Activated naive CD8-positive, alpha-beta T cell treated with anti-CD3 and anti-CD28 coated beads, Interleukin-2, amount 10 ng/mL, durations not matched to agents 7 days and 5 days (primary cell): ENCODE measurements at regions not wholly inside any gene's neighbourhood (a gene's known extent, or its start where the extent isn't known, plus 50 kb on each side); places are given as distances from the start of the nearest gene placed in this dataset.

Experiments used
- ATAC-seq: fragments of 150-1000 bp; cut with Tn5 transposase; one replicate; pipeline ENCODE4 v1.10.0; 2021; ENCODE audit warnings: low read depth, moderate library complexity
- POLR2A ChIA-PET: fragments of 350-600 bp; sonication (Branson Sonifier 250); formaldehyde crosslinking; loops from one replicate; lab custom pipeline; 2021; ENCODE audit warnings: antibody characterized with exemption; lab: Charles Lee
- DNase-seq: peaks from one replicate; pipeline ENCODE4 v3.0.0; 2021
- H3K27ac Mint-ChIP-seq: one replicate; pipeline ENCODE4 v1.8.0; 2022; ENCODE audit warnings: mild to moderate bottlenecking, mixed read lengths
- H3K27me3 Mint-ChIP-seq: one replicate; pipeline ENCODE4 v1.8.0; 2022; ENCODE audit warnings: mild to moderate bottlenecking, moderate library complexity, mixed read lengths
- H3K36me3 Mint-ChIP-seq: one replicate; pipeline ENCODE4 v1.8.0; 2021; ENCODE audit warnings: mild to moderate bottlenecking, mixed read lengths
- H3K4me1 Mint-ChIP-seq: one replicate; pipeline ENCODE4 v1.8.0; 2021; ENCODE audit warnings: mixed read lengths
- H3K4me3 Mint-ChIP-seq: one replicate; pipeline ENCODE4 v1.8.0; 2022; ENCODE audit warnings: mild to moderate bottlenecking, moderate library complexity, mixed read lengths
- H3K9me3 Mint-ChIP-seq: one replicate; pipeline ENCODE4 v1.8.0; 2021; ENCODE audit warnings: mixed read lengths

DNA sequence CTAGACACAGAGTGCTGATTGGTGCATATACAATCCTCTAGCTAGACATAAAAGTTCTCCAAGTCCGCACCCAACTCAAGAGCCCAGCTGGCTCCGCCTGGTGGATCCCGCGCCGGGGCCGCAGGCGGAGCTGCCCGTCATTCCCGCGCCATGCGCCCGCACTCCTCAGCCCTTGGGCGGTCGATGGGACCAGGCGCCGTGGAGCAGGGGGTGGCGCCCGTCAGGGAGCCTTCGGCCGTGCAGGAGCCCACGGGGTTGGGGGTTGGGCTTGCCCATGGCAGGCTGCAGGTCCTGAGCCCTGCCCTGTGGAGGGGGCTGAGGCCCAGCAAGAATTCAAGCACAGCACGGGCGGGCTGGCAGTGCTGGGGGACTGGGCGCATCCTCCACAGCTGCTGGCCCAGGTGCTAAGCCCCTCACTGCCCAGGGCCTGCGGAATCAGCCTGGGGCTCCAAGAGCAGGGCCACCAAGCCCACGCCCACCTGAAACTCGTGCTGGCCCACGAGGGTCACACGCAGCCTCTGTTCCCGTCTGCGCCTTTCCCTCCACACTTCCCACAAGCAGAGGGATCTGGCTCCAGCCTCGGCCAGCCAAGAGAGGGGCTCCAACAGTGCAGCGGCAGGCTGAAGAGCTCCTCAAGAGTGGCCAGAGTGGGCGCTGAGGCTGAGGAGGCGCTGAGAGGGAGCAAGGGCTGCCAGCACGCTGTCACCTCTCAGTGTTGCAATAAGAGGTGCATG lies 604.2 kb upstream of the POM121L12 start:
- no peaks in the 10 kb centered on the region for H3K27me3 Mint-ChIP-seq
- H3K4me1 Mint-ChIP-seq, result no peaks in the 10 kb centered on the region
- ATAC-seq (no peak), DNase-seq (no peak)
- H3K4me3 Mint-ChIP-seq, result no peak overlapping the region
- POLR2A ChIA-PET, result no interaction called here
- H3K36me3 Mint-ChIP-seq, result no peaks in the 10 kb centered on the region
- no peak overlapping the region for H3K27ac Mint-ChIP-seq
- H3K9me3 Mint-ChIP-seq, result peaks cover 11% of the 10 kb centered on the region

DNA sequence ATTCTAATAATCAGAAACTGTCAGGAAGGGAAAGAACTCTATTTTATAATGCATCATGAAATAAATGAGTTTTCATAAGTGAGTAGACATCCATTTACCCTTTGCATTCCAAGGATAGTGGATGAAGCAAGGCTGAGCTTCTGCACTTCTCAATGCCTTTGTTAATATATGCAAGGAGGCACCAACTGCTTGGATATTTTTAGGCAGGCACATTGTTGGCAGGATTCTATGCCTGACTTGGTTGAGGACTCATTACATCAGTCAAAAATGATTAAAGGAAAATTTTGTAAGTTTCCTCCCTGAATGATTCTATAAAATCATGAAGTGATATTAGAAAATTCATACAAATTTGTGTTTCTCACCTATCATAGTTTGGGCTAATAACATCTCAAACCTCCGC lies 612.2 kb upstream of the POM121L12 start:
- H3K27ac Mint-ChIP-seq, result no peak overlapping the region
- H3K27me3 Mint-ChIP-seq, result no peaks in the 10 kb centered on the region
- peaks cover 1% of the 10 kb centered on the region for H3K9me3 Mint-ChIP-seq
- no peaks in the 10 kb centered on the region for H3K4me1 Mint-ChIP-seq
- H3K4me3 Mint-ChIP-seq, result no peak overlapping the region
- H3K36me3 Mint-ChIP-seq, result no peaks in the 10 kb centered on the region
- ATAC-seq, result no peak
- no peak for DNase-seq
- POLR2A ChIA-PET, result no interaction called here

DNA sequence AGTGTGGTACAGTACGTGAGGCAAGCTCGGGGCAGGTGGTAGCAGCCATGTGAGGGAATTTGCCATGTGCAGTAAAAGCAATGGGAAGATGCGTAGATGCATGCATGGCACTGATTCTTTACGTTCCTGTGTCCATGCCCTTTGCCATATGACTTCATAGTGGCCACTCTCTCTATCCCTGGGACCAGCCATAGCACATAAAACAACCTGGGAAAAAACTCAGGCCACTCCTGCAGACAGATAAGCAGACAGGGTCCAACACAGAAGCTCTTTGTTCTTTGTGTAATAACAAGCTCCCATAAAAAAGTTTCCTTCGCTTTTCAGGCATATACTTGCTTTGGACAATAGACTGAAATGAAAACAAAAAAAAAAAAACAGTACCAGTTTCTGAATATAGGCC lies 622.4 kb upstream of the POM121L12 start:
- POLR2A ChIA-PET, result no interaction called here
- Mint-ChIP-seq H3K4me3 (no peak overlapping the region), H3K4me1 (no peaks in the 10 kb centered on the region), H3K9me3 (peaks cover 2% of the 10 kb centered on the region), H3K27ac (no peak overlapping the region), H3K27me3 (no peaks in the 10 kb centered on the region), H3K36me3 (no peaks in the 10 kb centered on the region)
- ATAC-seq, result no peak
- no peak for DNase-seq

DNA sequence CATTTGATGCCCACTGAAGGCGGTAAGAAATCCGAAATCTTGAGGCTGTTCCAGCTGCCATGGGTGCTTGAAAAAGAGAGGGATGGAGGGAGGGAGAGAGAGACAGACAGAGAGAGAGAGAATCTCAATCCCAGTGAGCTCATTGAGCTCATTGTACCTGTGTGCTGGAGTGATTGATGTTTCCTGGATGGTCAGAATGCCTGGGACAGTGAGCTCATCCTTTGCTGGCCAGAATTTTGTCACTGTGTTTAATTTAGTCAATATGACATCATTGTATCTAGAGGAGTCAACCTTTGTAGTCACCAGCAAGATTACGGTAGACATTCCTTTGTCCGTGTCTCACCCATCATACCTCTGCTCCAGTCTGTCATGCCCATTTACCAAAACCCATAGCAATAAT lies 625.4 kb upstream of the POM121L12 start:
- Mint-ChIP-seq H3K4me1 (no peaks in the 10 kb centered on the region), H3K9me3 (no peaks in the 10 kb centered on the region), H3K27me3 (no peaks in the 10 kb centered on the region), H3K4me3 (no peak overlapping the region), H3K36me3 (no peaks in the 10 kb centered on the region), H3K27ac (no peak overlapping the region)
- ATAC-seq, result no peak
- no peak for DNase-seq
- POLR2A ChIA-PET, result no interaction called here

DNA sequence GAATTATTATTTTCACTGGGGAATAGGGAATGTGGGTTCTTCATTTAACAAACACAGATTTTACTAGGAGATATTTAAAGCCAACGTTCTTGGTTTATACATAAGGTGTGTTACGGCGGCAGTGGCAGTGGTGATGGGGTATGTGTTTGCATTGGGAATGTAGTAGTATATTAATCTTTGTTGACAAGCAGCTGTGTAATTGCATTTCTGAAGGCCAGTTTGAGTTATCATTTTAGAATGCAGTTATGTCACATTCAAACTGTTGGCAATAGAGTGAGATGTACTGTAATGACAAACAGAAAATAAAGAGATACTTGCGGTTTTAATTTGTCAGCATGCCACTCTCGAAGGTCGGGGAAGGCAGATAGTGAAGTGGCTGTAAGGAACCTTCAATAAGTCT lies 628.6 kb upstream of the POM121L12 start:
- DNase-seq (no peak), ATAC-seq (no peak)
- Mint-ChIP-seq H3K36me3 (no peaks in the 10 kb centered on the region), H3K27ac (no peak overlapping the region), H3K4me1 (no peaks in the 10 kb centered on the region), H3K4me3 (no peak overlapping the region), H3K27me3 (no peaks in the 10 kb centered on the region), H3K9me3 (no peaks in the 10 kb centered on the region)
- POLR2A ChIA-PET, result no interaction called here

DNA sequence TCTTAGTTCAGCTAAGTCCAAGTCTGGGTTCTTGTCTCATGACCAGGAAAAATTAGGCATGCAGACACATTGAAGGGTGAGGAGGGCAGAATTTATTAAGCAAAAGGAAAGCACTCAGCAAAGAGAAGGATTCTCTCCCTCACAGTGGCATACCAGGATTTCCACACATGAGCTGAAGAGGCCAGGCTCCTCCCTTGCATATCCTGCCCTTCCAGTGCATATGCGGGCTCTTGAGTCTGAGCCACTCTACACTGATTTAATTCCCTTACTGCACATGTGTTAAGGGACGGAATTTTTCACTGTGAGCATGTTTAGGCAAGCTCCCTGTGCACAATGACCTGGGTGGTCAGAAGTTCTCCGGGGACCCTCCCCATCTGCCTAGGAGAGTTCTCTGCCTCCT lies 652.7 kb upstream of the POM121L12 start:
- H3K4me3 Mint-ChIP-seq, result no peak overlapping the region
- no peaks in the 10 kb centered on the region for H3K27me3 Mint-ChIP-seq
- no peak overlapping the region for H3K27ac Mint-ChIP-seq
- no peaks in the 10 kb centered on the region for H3K4me1 Mint-ChIP-seq
- H3K36me3 Mint-ChIP-seq, result no peaks in the 10 kb centered on the region
- peaks cover 1% of the 10 kb centered on the region for H3K9me3 Mint-ChIP-seq
- ATAC-seq (no peak), DNase-seq (no peak)
- POLR2A ChIA-PET, result no interaction called here

DNA sequence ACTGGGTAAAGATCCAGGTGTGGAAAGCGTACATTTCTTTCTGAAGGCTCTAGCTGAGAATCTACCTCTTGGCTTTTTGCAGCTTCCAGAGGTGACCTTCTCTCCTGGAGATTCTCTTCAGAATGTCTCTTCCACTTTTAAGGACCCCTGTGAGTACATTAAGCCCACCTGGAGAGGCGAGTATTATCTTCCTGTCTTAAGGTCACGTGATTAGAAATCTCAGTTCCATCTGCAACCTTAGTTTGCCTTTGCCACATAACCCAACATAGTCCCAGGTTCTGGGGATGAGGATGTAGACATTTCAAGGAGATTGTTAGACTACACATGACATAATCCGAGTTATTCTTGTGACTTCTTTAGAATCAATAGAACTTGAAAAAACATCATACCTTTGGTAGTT lies 665.5 kb upstream of the POM121L12 start:
- ATAC-seq, result no peak
- peaks cover 4% of the 10 kb centered on the region for H3K9me3 Mint-ChIP-seq
- H3K27ac Mint-ChIP-seq, result no peak overlapping the region
- POLR2A ChIA-PET, result no interaction called here
- H3K4me3 Mint-ChIP-seq, result no peak overlapping the region
- no peaks in the 10 kb centered on the region for H3K27me3 Mint-ChIP-seq
- no peaks in the 10 kb centered on the region for H3K4me1 Mint-ChIP-seq
- DNase-seq, result no peak
- no peaks in the 10 kb centered on the region for H3K36me3 Mint-ChIP-seq

DNA sequence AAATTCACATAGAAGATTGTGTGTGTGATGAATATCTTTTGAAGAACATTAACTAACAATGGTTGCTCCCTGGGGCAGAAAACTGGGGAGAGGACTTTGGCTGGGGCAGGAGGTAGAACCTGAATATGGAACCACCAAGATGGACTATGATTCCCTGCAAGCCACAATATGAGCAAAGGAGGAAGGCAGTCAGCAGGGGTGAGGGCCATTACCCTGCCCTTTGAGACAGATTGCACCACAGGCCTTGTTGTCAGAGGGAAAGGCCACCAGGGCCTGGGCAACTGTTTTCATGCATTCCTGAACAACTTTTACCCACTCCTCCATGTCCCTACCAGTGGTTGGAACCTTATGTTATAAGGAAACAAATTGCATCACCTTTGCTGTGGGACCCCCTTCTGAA lies 670.1 kb upstream of the POM121L12 start:
- Mint-ChIP-seq H3K9me3 (peaks cover 5% of the 10 kb centered on the region), H3K27me3 (no peaks in the 10 kb centered on the region), H3K4me1 (no peaks in the 10 kb centered on the region), H3K27ac (no peak overlapping the region), H3K36me3 (no peaks in the 10 kb centered on the region), H3K4me3 (no peak overlapping the region)
- ATAC-seq (no peak), DNase-seq (no peak)
- POLR2A ChIA-PET, result no interaction called here

DNA sequence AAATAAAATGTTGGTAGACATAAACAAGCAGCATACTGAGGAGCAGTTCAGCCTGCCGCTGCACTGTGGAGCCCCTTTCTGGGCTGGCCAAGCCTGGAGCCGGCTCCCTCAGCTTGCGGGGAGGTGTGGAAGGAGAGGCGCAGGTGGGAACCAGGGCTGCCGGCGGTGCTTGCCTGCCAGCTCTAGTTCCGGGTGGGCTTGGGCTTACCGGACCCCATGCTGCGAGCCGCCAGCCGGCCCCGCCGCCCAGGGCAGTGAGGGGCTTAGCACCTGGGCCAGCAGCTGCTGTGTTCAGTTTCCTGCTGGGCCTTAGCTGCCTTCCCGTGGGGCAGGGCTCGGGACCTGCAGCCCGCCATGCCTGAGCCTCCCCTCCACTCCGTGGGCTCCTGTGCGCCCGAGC lies 672.9 kb upstream of the POM121L12 start:
- POLR2A ChIA-PET, result no interaction called here
- Mint-ChIP-seq H3K27me3 (no peaks in the 10 kb centered on the region), H3K4me1 (no peaks in the 10 kb centered on the region)

DNA sequence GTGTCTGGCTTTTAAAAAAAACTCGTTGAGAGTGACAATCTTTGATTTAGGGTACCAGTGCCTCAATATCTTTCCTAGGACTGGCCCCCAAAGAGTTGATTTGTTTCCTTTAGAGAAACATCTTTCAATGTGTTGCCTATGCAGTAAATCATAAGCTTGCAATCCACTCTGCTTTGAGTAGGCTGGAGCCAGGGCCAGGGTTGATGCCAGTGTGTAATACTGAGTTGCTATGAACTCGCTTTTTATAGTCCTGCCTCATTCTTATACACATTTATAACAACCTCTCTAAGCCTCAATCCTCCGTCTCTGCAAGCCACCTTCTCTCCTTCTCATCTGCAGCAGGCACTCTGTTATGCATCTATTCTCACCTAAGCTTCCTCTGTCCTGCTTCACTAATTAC lies 674.9 kb upstream of the POM121L12 start:
- POLR2A ChIA-PET, result no interaction called here
- Mint-ChIP-seq H3K36me3 (no peaks in the 10 kb centered on the region), H3K9me3 (peaks cover 12% of the 10 kb centered on the region)

More for the DNA sequence above, 672.9 kb upstream of the POM121L12 start:
- no peak for DNase-seq
- H3K4me3 Mint-ChIP-seq, result no peak overlapping the region
- ATAC-seq, result no peak
- no peak overlapping the region for H3K27ac Mint-ChIP-seq
- H3K36me3 Mint-ChIP-seq, result no peaks in the 10 kb centered on the region
- H3K9me3 Mint-ChIP-seq, result peaks cover 7% of the 10 kb centered on the region

DNA sequence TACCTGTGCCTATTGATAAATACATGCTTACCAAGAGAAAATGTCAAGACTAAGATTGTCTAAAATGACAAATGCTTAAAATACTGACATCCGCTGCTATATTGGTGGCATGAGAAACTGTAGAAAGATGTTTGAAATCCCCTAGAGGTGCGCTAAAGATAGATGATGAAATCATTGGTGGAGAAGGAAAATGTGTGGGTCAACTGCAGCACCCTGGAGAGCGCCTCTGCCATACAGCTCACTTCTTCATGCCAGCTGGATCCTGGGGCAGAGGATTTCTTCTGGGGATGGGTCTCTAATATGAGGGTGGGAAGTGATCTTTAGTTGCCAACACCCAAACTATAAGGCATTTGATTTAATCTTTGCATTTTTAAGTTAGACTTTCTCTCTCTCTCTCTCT lies 680.4 kb upstream of the POM121L12 start:
- no peaks in the 10 kb centered on the region for H3K27me3 Mint-ChIP-seq
- no peak for DNase-seq
- H3K9me3 Mint-ChIP-seq, result peaks cover 12% of the 10 kb centered on the region
- no peak for ATAC-seq
- no peaks in the 10 kb centered on the region for H3K4me1 Mint-ChIP-seq
- no peak overlapping the region for H3K4me3 Mint-ChIP-seq
- POLR2A ChIA-PET, result no interaction called here
- no peak overlapping the region for H3K27ac Mint-ChIP-seq
- H3K36me3 Mint-ChIP-seq, result no peaks in the 10 kb centered on the region

More for the DNA sequence above, 674.9 kb upstream of the POM121L12 start:
- no peak for DNase-seq
- H3K4me1 Mint-ChIP-seq, result no peaks in the 10 kb centered on the region
- no peak overlapping the region for H3K4me3 Mint-ChIP-seq
- no peak overlapping the region for H3K27ac Mint-ChIP-seq
- no peak for ATAC-seq
- H3K27me3 Mint-ChIP-seq, result no peaks in the 10 kb centered on the region

DNA sequence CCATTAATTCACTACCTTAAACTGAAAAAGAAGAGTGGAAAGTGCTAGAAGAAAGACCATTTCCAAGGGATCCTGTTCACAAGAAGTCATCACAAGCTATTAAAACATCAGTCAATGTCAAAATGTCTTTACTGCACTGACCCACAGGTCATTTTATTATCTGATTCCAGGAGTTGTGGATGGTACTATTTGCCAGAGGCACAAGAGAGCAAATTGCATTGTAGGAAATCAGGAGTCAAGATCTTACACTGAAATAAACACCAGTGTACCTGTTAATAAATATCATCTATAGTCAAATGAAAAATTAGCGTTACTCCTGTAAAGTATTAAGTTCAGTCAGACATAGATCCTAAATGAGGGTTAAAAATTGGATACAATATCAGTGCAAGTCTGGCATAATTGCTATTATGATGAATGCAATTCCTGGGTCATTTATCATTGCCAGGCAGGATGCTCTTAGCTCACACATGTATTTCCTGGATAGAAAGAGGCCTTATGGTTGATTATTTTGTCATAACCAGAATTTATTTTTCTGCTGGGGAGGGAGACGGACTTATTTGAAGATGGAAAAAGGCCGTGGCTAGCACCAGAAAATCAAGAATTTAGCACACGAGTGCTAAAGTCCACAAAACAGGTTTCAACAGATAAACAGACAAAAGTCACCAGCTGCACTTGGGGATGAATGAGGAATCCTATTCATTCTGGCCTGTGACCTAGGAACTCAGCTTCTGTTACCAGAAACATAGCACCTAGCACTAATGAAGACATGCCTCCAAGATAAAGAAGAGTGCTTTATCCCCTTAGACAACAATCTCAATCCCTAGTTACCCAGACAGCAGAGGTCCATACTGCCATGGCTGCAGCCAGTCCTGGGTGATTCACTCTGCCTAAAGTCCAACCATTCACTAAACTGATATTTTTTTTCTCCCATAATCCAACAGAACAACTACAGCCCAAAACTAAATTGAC lies 683.1 kb upstream of the POM121L12 start:
- POLR2A ChIA-PET, result no interaction called here
- H3K4me3 Mint-ChIP-seq, result no peak overlapping the region
- H3K9me3 Mint-ChIP-seq, result peaks cover 9% of the 10 kb centered on the region
- no peaks in the 10 kb centered on the region for H3K36me3 Mint-ChIP-seq
- no peaks in the 10 kb centered on the region for H3K27me3 Mint-ChIP-seq
- ATAC-seq (no peak), DNase-seq (no peak)
- H3K27ac Mint-ChIP-seq, result no peak overlapping the region
- no peaks in the 10 kb centered on the region for H3K4me1 Mint-ChIP-seq

DNA sequence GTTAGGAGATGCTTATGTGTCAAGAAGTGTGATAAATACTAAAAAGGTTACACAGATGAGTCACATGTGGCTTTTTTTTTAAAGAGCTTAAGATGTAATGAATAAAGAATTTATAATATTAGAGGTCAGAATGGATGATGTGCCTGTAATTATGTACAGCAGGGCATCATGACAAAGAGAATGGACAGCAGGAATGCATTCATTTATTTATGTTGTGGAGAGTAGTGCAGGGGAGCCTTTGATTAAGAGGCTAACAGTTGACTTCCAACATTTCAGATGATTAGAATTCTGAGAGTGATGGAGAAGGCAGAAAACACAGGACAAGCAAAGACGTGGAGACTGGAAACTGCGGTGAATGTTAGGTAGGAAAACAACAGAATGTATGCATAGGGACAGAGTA lies 691.4 kb upstream of the POM121L12 start:
- H3K27ac Mint-ChIP-seq, result no peak overlapping the region
- H3K27me3 Mint-ChIP-seq, result no peaks in the 10 kb centered on the region
- DNase-seq, result no peak
- POLR2A ChIA-PET, result no interaction called here
- no peak for ATAC-seq
- H3K9me3 Mint-ChIP-seq, result no peaks in the 10 kb centered on the region
- H3K36me3 Mint-ChIP-seq, result no peaks in the 10 kb centered on the region
- H3K4me3 Mint-ChIP-seq, result no peak overlapping the region
- H3K4me1 Mint-ChIP-seq, result no peaks in the 10 kb centered on the region

DNA sequence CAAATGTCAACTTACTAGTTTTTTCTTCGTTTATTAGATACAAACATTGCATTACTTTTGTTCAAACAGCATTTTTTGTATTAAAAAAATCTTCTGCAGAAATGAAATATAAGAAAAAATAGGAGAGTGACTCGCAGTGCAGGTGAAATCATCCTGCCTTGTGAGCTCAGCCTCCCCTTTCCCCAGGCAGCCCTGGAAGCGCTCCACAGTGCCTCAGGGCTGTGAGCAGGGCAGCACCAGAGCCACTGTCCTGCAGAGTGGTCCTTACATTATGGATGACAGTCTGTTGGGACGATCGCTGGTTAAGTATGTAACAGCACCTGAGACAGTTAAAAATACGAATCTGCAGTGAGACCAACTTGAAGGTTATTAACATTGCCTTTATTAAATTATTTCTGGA lies 695.4 kb upstream of the POM121L12 start:
- ATAC-seq (no peak), DNase-seq (no peak)
- H3K4me3 Mint-ChIP-seq, result no peak overlapping the region
- no peaks in the 10 kb centered on the region for H3K27me3 Mint-ChIP-seq
- POLR2A ChIA-PET, result no interaction called here
- H3K36me3 Mint-ChIP-seq, result no peaks in the 10 kb centered on the region
- no peaks in the 10 kb centered on the region for H3K9me3 Mint-ChIP-seq
- H3K4me1 Mint-ChIP-seq, result no peaks in the 10 kb centered on the region
- H3K27ac Mint-ChIP-seq, result no peak overlapping the region
